HG02852 (cell line): ENCODE measurements at regions not wholly inside any gene's neighbourhood (a gene's known extent, or its start where the extent isn't known, plus 50 kb on each side); places are given as distances from the start of the nearest gene placed in this dataset.

ENCODE experiments used
- ATAC-seq: cut with Tn5 transposase; IDR thresholded peaks from one replicate; pipeline ENCODE4 v1.9.1; 2021; ENCODE audit warnings: mild to moderate bottlenecking, moderate library complexity; ENCODE audit not compliant: unreplicated experiment

DNA sequence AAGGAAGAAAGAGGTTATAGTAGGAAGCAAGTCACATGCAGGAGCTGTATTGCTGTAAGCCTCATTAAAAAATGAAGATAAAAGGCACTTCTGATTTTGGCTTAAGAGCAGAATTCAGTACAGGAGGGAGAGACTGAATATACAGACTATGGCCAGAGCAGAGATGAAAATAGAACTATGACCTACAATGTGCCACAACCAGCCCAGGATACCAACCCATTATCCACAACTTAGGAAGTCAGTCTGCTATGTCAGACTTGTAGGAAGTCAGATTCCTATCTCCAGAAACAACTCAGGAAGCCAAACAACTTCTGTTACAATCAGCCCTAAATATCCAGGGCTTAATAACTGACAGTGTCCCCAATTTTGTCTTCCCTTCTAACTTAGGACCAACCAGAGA, 156.2 kb upstream of the ANKH start:
- ATAC-seq: no peak

DNA sequence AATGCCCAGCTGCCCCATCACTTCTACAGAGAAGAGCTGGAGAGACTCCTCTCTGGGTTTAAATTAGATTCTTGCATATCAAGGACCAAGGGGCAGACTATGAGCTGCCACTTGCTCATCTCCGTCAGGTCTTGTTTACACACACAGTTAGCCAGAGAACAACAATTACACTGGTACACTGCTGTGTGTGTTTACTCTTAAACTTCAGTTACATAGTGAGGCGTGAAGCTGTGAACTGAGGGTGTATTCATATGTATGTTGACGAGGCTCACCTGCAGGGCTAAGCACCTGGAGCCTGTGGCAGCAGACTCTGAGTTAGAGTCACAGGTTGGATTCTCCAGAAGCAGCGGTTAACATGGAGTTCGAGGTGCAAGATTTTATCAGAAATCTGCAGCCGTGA, 155.4 kb upstream of the ANKH start:
- no peak for ATAC-seq

DNA sequence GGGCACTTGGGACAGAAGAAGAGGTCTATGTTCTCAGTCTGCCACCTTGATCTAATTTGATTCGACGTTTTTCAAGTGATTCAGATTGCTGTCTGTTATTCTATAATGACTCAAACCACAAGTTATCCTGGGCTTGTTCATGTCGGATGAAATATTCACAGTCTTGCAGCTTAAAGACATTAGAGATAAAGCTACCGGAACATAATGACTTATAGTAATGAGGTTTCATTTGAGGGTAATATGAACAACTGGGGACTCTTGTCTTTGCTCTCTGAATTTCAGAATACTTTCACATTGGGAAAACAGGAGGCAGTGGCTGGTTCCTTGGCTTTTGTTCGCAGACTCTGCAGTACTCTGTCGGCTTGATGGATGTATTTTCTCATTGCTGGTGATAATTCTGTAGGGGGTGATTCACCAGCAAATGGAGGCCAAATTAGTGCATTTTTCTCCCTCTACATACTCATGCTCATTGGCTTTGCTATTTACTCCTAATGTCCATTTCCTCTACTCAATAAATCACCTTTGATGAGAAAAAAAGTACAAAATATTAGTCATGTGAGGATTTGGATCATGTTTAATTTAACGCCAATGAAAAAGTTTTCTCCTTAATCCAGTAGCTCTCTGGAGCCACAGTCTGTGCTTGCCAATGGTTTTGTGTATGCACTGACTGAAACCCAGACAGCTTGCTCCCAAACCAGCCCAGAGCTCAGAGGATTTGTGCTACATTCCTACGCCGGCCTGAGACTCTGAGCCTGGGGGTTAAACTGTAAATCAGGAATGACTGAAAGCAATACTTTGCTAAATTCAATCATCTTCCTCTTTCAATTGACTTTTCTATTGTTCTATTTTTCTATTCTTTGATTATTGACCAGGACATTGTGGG, 154.7 kb upstream of the ANKH start:
- ATAC-seq: no peak

GRCh38 chr5:15023846-15024245, 152.3 kb upstream of the ANKH start:
- no peak for ATAC-seq

DNA sequence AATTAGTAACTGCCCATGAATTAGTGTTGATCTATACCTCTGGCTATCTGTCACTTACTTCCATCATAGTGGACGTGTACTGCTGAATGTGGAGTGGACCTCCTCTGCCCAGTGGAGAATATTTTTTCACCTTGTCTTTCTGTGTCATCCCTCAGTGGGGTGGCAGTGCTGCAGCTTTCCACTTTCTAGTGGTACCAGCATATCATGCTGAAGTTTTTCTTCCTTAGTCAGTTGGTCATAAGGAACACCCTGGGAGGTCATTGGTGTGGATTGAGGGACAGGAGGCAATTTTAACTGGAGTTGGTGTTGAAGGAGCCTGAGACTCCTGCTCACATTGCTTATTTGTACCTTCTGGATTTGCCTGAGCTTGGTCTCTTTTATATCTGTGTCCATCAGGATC, 151.7 kb upstream of the ANKH start:
- no peak for ATAC-seq

- no peak for ATAC-seq
Observed at GRCh38 chr5:15021266-15022046, 149.9 kb upstream of the ANKH start.

DNA sequence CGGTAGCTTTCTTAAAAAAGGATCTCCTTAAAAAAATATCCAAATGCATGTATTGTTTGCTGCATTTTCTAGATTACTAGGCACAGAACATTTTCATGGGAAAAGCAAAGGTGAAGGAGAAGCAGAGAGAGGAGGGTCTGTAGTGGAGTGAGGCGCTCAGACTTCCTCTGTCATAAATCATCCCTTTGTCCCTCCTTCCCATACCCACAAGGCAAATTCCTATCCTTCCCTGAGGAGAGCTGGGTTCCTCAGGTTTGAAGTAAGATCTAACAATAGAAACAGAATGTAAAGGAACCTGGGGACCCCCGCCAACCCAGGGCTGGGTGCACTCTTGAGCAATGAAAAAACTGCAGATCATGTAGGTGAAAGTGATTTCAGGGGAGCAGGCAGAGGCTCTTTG, 149.2 kb upstream of the ANKH start:
- no peak for ATAC-seq

DNA sequence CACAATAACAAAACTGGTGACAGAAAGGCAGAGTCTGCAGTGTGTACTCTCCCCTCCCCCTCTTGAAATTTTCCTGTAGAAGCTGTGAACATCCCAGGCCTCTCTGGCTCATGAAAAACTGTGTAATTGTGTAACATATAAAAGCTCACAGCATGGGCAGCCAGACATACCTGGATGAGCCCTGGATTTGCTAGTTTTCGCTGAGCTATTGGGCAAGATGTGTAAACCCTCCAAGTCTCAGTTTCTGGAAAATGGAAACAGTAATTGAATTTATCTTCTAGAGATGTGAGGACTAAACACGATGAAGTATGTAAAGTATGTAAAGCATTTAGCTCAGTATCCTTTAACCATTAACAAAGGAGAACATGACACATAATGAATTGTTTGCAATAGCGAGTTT, 143.2 kb upstream of the ANKH start:
- ATAC-seq: no peak

DNA sequence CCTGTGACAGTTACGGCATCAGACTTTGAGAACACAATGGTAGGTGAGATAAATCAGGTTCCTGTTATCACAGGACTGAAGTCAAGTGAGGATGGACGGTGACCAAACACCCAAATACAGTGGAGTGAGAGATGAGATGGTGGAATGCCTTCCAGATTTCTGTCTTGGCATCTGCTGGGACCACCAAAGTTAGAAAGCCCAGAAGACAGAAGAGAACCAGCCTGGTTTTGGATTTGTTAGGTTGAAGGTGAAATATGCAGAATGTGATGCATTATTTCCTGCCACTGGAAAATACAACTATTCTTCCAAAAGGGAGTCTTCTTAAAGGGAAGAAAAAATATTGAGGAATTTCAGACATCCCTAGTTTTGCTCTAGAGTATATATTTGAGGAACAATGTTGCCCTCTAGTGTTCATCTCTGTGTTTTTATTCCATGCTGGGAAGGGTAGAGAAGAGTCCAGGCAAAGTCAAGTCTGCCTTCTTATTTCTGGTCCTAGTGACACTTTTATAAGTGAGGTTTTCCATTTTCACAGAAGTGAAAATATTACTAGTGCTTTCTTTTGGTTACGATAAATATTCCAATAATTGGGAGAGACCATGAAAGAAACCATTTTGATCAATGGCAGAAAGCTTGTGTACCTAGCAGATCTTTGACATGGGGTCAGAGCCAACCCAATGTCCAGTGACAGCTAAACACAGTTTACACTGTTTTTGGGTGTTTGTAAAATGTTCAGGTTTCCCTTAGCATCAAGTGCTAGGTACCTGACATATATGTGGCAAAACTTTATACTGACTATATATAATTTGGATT, 142.3 kb upstream of the ANKH start:
- peak; percentile 73 for ATAC-seq

GRCh38 chr5:15012061-15012460, 140.5 kb upstream of the ANKH start:
- ATAC-seq: no peak

DNA sequence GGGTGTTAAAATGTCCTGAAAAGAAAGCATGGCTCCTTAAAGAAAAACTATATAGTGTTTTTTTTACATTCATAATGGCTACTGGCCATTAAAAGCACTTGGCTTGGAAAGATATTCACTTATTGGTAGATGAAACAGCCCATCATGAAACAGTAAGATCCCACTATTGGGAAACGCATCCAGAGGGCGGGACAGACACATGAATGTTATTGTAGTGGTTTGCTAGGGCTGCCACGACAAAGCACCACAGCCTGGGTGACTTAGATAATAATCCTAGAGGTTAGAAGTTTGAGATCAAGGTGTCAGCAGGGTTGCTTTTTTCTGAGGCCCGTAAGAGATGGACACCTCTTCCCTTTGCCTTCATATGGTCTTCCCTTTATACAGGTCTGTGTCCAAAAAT, 139.4 kb upstream of the ANKH start:
- no peak for ATAC-seq

DNA sequence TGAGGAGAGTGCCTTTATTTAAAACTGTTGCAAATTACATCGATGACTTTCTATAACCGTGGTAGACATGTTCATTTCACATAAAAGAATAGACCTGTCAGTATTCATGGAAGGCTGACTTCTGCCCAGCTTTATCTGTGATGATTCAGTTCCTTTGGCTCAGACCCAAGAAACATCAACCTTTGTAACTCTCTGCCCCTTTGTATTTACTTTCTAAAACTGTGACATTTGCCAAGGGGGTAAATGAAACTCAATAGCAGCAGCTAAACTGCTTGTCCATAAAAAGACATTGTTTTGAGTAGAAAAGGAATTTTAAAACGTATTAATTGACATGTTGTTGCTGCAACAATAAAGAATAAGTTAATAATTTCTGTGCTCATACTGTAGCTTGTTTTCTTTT, 137.8 kb upstream of the ANKH start:
- ATAC-seq: no peak

GRCh38 chr5:15008921-15009320, 137.3 kb upstream of the ANKH start:
- ATAC-seq: no peak

DNA sequence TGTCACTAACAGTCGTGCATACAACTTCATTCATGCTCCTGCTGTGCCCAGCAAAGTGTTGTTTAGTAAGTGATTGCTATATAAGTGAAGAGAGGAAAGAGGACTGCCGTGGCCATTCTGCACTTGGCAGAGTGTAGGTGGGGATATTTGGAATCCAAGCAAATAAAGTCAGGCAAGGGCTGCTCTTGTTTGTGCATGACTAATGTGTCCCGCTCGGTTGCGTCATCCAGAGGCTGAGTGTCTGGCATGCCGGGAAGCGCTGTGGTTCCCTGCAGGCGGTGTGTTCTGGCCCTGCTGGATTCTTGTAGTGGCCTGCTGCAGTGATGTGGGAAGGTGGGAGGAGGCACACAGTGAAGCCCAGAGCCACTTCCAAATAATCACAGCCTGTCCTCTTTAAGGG, 136.9 kb upstream of the ANKH start:
- ATAC-seq: no peak

DNA sequence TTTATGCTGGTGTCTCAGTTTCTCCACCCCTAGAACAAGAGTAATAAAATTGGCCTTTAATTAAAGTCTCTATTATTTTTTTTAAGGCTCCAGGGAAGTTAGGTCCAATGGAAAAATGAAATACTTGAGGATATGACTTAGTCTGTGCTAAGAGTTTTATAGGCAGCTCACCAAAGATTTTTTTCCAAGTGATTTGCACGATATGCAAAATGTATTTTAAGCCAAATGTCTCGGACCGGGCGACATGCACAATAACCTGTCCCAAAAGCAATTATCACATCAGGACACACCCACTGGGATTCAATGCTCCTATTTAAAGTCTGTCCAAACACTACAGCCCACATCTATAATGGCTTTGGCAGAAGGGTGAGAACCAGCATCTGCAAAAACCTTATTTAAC, 136.1 kb upstream of the ANKH start:
- no peak for ATAC-seq

DNA sequence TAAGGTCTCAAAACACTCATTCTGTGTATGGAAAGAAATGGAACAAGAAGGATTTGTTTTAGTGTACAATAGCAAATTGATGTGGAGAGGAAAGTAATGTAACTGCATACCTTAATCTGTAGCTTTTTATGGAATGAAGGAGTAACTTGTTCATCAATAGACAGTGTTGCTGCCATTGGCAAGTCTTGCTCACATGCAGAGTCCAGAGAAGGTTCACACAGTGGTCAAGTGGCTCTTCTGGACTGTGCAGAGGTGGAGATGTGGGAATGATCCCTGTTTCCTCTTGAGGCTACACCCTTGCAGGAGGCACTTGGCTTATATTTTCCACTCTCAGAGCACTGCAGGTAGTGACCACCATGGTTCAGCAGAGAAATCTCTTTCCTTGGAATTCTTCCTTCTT, 132.9 kb upstream of the ANKH start:
- ATAC-seq: no peak

DNA sequence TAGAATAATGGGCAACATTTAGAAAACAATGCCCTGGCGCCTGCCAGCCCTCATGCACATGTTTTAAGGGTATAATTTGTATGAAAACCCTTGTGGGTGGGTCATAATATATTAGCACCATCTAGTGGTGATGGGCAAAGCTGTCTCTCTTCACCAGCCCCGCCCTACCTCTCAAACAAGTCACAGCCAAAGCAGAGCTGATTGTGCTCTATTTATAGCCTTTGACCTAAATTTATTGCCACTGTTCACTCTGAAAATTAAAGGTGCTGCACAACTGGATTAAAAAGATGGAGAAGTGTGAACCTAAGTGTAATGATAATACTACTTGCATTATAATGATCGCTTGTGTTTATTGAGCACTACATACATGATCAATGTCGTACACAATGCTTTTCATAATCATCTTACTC, 131.9 kb upstream of the ANKH start:
- peak; percentile 94 for ATAC-seq

GRCh38 chr5:15002791-15003190, 131.2 kb upstream of the ANKH start:
- ATAC-seq: no peak

- no peak for ATAC-seq
Observed at GRCh38 chr5:15002173-15002572, 130.6 kb upstream of the ANKH start.

GRCh38 chr5:15001517-15001916, 129.9 kb upstream of the ANKH start:
- no peak for ATAC-seq

GRCh38 chr5:14998491-14998890, 126.9 kb upstream of the ANKH start:
- no peak for ATAC-seq
